SK-N-SH treated with all-trans-retinoic acid at 6 μM for 48 hours (cell line): ENCODE measurements at regions not wholly inside any gene's neighbourhood (a gene's known extent, or its start where the extent isn't known, plus 50 kb on each side); places are given as distances from the start of the nearest gene placed in this dataset.

ENCODE experiments used
- ARNTL ChIP-seq: fragments of 450-650 bp; formaldehyde crosslinking; IDR thresholded peaks from 2 replicates; pipeline ENCODE4 v1.5.0; 2020; ENCODE audit warnings: low read depth, mild to moderate bottlenecking, moderate library complexity, borderline replicate concordance
- CREB5 ChIP-seq: fragments of 250-450 bp; sonication (Bioruptor Pico); IDR thresholded peaks from 2 replicates; pipeline ENCODE4 v1.5.1; 2020; ENCODE audit warnings: low read depth, mild to moderate bottlenecking, moderate library complexity
- CSDC2 ChIP-seq: fragments of 250-450 bp; sonication (Bioruptor Pico); IDR thresholded peaks from 2 replicates; pipeline ENCODE4 v1.5.0; 2020; ENCODE audit warnings: mild to moderate bottlenecking, moderate library complexity
- CSRNP3 ChIP-seq: fragments of 250-450 bp; sonication (Bioruptor Pico); IDR thresholded peaks from 2 replicates; pipeline ENCODE4 v1.5.1; 2021; ENCODE audit warnings: mild to moderate bottlenecking, moderate library complexity
- ESRRG ChIP-seq: fragments of 250-450 bp; sonication (Bioruptor Pico); IDR thresholded peaks from 2 replicates; pipeline ENCODE4 v1.6.1; 2021; ENCODE audit warnings: mild to moderate bottlenecking
- OSR1 ChIP-seq: fragments of 250-450 bp; sonication (Bioruptor Pico); IDR thresholded peaks from 2 replicates; pipeline ENCODE4 v1.8.0; 2022; ENCODE audit warnings: moderate library complexity, mild to moderate bottlenecking, inconsistent platforms
- PATZ1 ChIP-seq: fragments of 250-450 bp; sonication (Bioruptor Pico); IDR thresholded peaks from 2 replicates; pipeline ENCODE4 v1.8.0; 2020; ENCODE audit warnings: mild to moderate bottlenecking, moderate library complexity, borderline replicate concordance
- PPARA ChIP-seq: fragments of 250-450 bp; sonication (Bioruptor Pico); IDR thresholded peaks from 2 replicates; pipeline ENCODE4 v1.5.0; 2020; ENCODE audit warnings: mild to moderate bottlenecking, borderline replicate concordance
- RARB ChIP-seq: fragments of 250-450 bp; sonication (Bioruptor Pico); IDR thresholded peaks from 2 replicates; pipeline ENCODE4 v1.8.0; 2021; ENCODE audit warnings: mild to moderate bottlenecking, moderate library complexity
- SNAI2 ChIP-seq: fragments of 250-450 bp; sonication (Bioruptor Pico); IDR thresholded peaks from 2 replicates; pipeline ENCODE4 v1.5.0; 2020; ENCODE audit warnings: mild to moderate bottlenecking, moderate library complexity
- TCF4 ChIP-seq: fragments of 250-450 bp; sonication (Bioruptor Pico); IDR thresholded peaks from 2 replicates; pipeline ENCODE4 v1.8.0; 2021; ENCODE audit warnings: mild to moderate bottlenecking, moderate library complexity, borderline replicate concordance
- ZFP3 ChIP-seq: fragments of 250-450 bp; sonication (Bioruptor Pico); IDR thresholded peaks from 2 replicates; pipeline ENCODE4 v1.5.0; 2020; ENCODE audit warnings: mild to moderate bottlenecking, moderate library complexity
- ZFP30 ChIP-seq: fragments of 450-650 bp; formaldehyde crosslinking; IDR thresholded peaks from 2 replicates; pipeline ENCODE4 v1.5.0; 2022; ENCODE audit warnings: mild to moderate bottlenecking, moderate library complexity

- TF ChIP-seq CSDC2 (no peak), PPARA (CRISPR knock-in tag) (no peak), ARNTL (no peak), CSRNP3 (no peak), CREB5 (CRISPR knock-in tag) (no peak), ESRRG (CRISPR knock-in tag) (no peak), PATZ1 (CRISPR knock-in tag) (no peak), OSR1 (CRISPR knock-in tag) (no peak), RARB (CRISPR knock-in tag) (no peak), ZFP3 (CRISPR knock-in tag) (no peak), ZFP30 (CRISPR knock-in tag) (no peak), SNAI2 (CRISPR knock-in tag) (no peak), TCF4 (CRISPR knock-in tag) (no peak)
Measured at GRCh38 chr13:90701264-90701663, 646.2 kb upstream of the MIR17HG start.
